ENCODE measurements at regions not wholly inside any gene's neighbourhood (a gene's known extent, or its start where the extent isn't known, plus 50 kb on each side); places are given as distances from the start of the nearest gene placed in this dataset.

- no peak overlapping the region for H2BK12ac ChIP-seq (ENCODE audit: insufficient read length, low read depth, low read length)
- H3K9ac ChIP-seq (ENCODE audit: extremely low read depth, insufficient read length, low read length): no peak overlapping the region
- no peaks in the 10 kb centered on the region for H4K20me1 ChIP-seq (ENCODE audit: control insufficient read depth, insufficient read depth, insufficient read length)
- peaks cover 0 to 2% of the 10 kb centered on the region in 2 experiments; a peak in 1 of 5 replicates for H3K9me3 Mint-ChIP-seq
- H3K79me2 ChIP-seq (ENCODE audit: insufficient read depth, low read length): no peaks in the 10 kb centered on the region
- no CpG with 5 or more reads among the region's 2 CpGs for WGBS (ENCODE audit: extremely low coverage, insufficient read length, low lambda C conversion rate)
- H3K4ac ChIP-seq (ENCODE audit: low read depth, low read length): no peak overlapping the region
- H4K8ac ChIP-seq (replicated peaks; ENCODE audit: insufficient read length, low read depth, low read length): no peak overlapping the region
- TF ChIP-seq CTCF (conservative IDR thresholded peaks at IDR 0.05): no peak
- H3K4me1 Mint-ChIP-seq: peaks cover 5 to 6% of the 10 kb centered on the region in 2 experiments
- H2BK15ac ChIP-seq (ENCODE audit: low read depth, low read length): no peak overlapping the region
- DNase-seq: no peak
- no peak overlapping the region for H3K27ac ChIP-seq (ENCODE audit: insufficient read length, low read depth, low read length)
- no peak overlapping the region for H3K56ac ChIP-seq (ENCODE audit: insufficient read length, low read depth, low read length)
- no peak overlapping the region for H2AK5ac ChIP-seq (ENCODE audit: insufficient read length, low read length)
- H4K91ac ChIP-seq (ENCODE audit: insufficient read length, low read depth, low read length): no peak overlapping the region
- H3T11ph ChIP-seq (ENCODE audit: low read length): no peak overlapping the region
- H2AFZ ChIP-seq (ENCODE audit: low read length): no peak overlapping the region
- H3K36me3 Mint-ChIP-seq (ENCODE audit: insufficient read depth in 1 of 3, low read depth in 3 of 3): no peaks in the 10 kb centered on the region; a peak in 1 of 7 replicates
- no peak overlapping the region for H2BK120ac ChIP-seq (ENCODE audit: low read depth, low read length, poor library complexity, severe bottlenecking)
- no peak overlapping the region for H3K4me3 Mint-ChIP-seq
- H3K23ac ChIP-seq (ENCODE audit: insufficient read length, low read depth, low read length): no peak overlapping the region
- no peaks in the 10 kb centered on the region for H3K4me1 ChIP-seq (ENCODE audit: insufficient read depth, low read length)
- H3K27ac Mint-ChIP-seq: no peak overlapping the region
- no peak overlapping the region for H2BK5ac ChIP-seq (ENCODE audit: insufficient read length, low read length)
- no peak overlapping the region for H2BK20ac ChIP-seq (ENCODE audit: low read depth, low read length, poor library complexity, severe bottlenecking)
- H3K79me1 ChIP-seq (ENCODE audit: insufficient read depth, low read depth, low read length, poor library complexity, severe bottlenecking): no peaks in the 10 kb centered on the region
- H3K27me3 Mint-ChIP-seq (ENCODE audit: low read depth): no peaks in the 10 kb centered on the region
- H3K14ac ChIP-seq (ENCODE audit: insufficient read depth, low read length): no peak overlapping the region
- no peak overlapping the region for H4K5ac ChIP-seq (ENCODE audit: insufficient read length, low read depth, low read length)
- no peak overlapping the region for H3K18ac ChIP-seq (ENCODE audit: insufficient read length, low read depth, low read length)
- no peaks in the 10 kb centered on the region for H3K23me2 ChIP-seq (ENCODE audit: insufficient read length, low read depth, low read length, poor library complexity, severe bottlenecking)
- H3K27me3 ChIP-seq (ENCODE audit: insufficient read depth, low read length): no peaks in the 10 kb centered on the region
- no peaks in the 10 kb centered on the region for H3K9me3 ChIP-seq (ENCODE audit: control insufficient read depth, low read depth, low read length)
- no peak overlapping the region for H3K4me2 ChIP-seq (ENCODE audit: insufficient read depth, insufficient read length, low read length)
These were observed 932.0 kb downstream of the TLE4 start for GRCh38 chr9:80503671-80504281.

Measured in H9 (cell line).